Right lobe of liver (tissue), 4 donors: ENCODE measurements at regions not wholly inside any gene's neighbourhood (a gene's known extent, or its start where the extent isn't known, plus 50 kb on each side); places are given as distances from the start of the nearest gene placed in this dataset.

Source experiments
- CTCF ChIP-seq, 4 donors: fragments of 200-600 bp in 3 of 4; fragments of 450-650 bp in 1 of 4; IDR thresholded peaks; one replicate each; pipeline versions ENCODE4 v1.5.1 to v1.8.0; 2016 to 2022; ENCODE audit warnings: antibody characterized with exemption in 4 of 4, mild to moderate bottlenecking in 2 of 4
- POLR2A ChIP-seq: fragments of 450-650 bp; IDR thresholded peaks from one replicate; pipeline ENCODE4 v1.6.1; 2017; ENCODE audit warnings: antibody characterized with exemption, mild to moderate bottlenecking
- donor health status: DM: no; HTN: no; CAD: no.
- donor health status: DM: no; HTN: no; CAD: no.
- donor health status: DM: no; HTN: yes; CAD: no.

GRCh38 chr6:138038142-138038870, 68.9 kb downstream of the PERP start:
- TF ChIP-seq CTCF (IDR thresholded peaks at IDR 0.05) (no peak), POLR2A (no peak)
